ENCODE measurements at regions not wholly inside any gene's neighbourhood (a gene's known extent, or its start where the extent isn't known, plus 50 kb on each side); places are given as distances from the start of the nearest gene placed in this dataset.

DNA sequence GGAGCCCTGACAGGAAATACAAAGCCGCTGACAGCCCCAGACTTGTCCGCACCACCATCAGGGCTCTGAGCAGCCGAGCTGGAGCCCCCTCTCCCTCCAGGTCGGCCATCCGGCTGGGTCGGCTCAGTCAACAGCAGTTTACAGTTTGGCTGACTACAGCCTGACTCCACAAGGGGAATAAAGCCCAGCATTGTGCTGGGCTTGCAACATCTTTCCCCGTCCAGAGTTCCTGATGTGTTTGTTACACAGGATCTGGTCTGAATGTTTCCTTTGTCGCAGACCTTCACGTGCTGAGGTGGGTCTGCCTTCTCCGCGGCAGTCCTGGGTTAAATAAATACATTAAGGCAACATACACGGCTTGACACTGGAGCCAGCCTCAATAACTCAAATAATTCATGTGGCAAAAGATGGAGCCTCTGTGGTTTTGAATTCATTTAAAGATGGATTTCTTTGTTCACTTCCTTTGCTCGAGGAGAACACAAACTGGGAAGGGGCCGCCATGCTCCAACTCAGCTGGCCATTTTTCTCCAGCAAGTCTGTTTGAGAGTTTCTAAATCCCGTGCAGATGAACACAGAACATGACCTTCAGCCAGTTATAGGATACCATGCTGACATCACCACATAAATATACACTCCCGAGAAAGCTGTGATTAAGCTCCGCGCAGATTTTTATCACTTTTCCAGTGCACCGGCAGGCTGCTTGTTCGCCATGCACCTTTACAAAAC lies 192.1 kb downstream of the WDR11 start:
- Histone ChIP-seq H3K9ac (ENCODE audit: low read length) (no peak overlapping the region), H3K4me1 (ENCODE audit: control insufficient read depth in 1 of 2, insufficient read depth in 2 of 2, low read length in 2 of 2) (no peaks in the 10 kb centered on the region), H3K27ac (ENCODE audit: low read depth, low read length) (no peak overlapping the region), H3K4me2 (ENCODE audit: low read length) (no peak overlapping the region), H2AFZ (ENCODE audit: low read depth, low read length, poor library complexity, severe bottlenecking) (no peak overlapping the region), H3K4me3 (replicated peaks in 1 of 2; ENCODE audit: low read depth in 1 of 2, low read length in 2 of 2) (no peak overlapping the region), H3K27me3 (ENCODE audit: insufficient read depth, low read length) (no peaks in the 10 kb centered on the region; the same call in 1 of the 2 replicates), H3K36me3 (ENCODE audit: control insufficient read depth in 1 of 2, insufficient read depth in 2 of 2, low read length in 2 of 2) (no peaks in the 10 kb centered on the region), H3K79me2 (ENCODE audit: insufficient read depth, low read length) (no peaks in the 10 kb centered on the region), H3K9me2 (ENCODE audit: insufficient read depth) (no peaks in the 10 kb centered on the region), H4K20me1 (ENCODE audit: insufficient read depth) (no peaks in the 10 kb centered on the region), H3K9me3 (ENCODE audit: control insufficient read depth in 1 of 2, insufficient read depth in 1 of 2, low read depth in 1 of 2, low read length in 2 of 2) (no peaks in the 10 kb centered on the region)
- ChIA-PET RAD21 (ENCODE audit: low non-redundant PET in 1 of 2, low total read pairs in 2 of 2, uncharacterized antibody in 2 of 2, unreplicated experiment in 2 of 2) (no interaction called here), CTCF (no interaction called here), POLR2A (no interaction called here)
- BruUV-seq (replicated peaks) = no TSS peak
- intact Hi-C loops (cut with micrococcal nuclease) = no loop called here
- no peak for TF ChIP-seq EZH2phosphoT487 (IDR thresholded peaks at IDR 0.05; ENCODE audit: borderline replicate concordance)
- TF ChIP-seq ZFX (IDR thresholded peaks at IDR 0.05) = no peak
- TF ChIP-seq ELF1 (IDR thresholded peaks at IDR 0.05; ENCODE audit: borderline replicate concordance, low read depth) = no peak
- TF ChIP-seq TCF7L2 (IDR thresholded peaks at IDR 0.05; ENCODE audit: borderline replicate concordance, extremely low read depth, insufficient read depth, insufficient read length) = no peak
- no peak for TF ChIP-seq CBX3 (IDR thresholded peaks at IDR 0.05; ENCODE audit: low read depth)
- TF ChIP-seq, protein P1, sequence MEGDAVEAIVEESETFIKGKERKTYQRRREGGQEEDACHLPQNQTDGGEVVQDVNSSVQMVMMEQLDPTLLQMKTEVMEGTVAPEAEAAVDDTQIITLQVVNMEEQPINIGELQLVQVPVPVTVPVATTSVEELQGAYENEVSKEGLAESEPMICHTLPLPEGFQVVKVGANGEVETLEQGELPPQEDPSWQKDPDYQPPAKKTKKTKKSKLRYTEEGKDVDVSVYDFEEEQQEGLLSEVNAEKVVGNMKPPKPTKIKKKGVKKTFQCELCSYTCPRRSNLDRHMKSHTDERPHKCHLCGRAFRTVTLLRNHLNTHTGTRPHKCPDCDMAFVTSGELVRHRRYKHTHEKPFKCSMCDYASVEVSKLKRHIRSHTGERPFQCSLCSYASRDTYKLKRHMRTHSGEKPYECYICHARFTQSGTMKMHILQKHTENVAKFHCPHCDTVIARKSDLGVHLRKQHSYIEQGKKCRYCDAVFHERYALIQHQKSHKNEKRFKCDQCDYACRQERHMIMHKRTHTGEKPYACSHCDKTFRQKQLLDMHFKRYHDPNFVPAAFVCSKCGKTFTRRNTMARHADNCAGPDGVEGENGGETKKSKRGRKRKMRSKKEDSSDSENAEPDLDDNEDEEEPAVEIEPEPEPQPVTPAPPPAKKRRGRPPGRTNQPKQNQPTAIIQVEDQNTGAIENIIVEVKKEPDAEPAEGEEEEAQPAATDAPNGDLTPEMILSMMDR (IDR thresholded peaks at IDR 0.05 in 2 of 3, conservative IDR thresholded peaks at IDR 0.05 in 1 of 3; ENCODE audit: borderline replicate concordance in 1 of 3, insufficient read depth in 1 of 3, low read depth in 2 of 3, low read length in 2 of 3) = no peak
- TF ChIP-seq ZNF274 (IDR thresholded peaks at IDR 0.05; ENCODE audit: low read depth, low read length) = no peak
- TF ChIP-seq EGR1 (IDR thresholded peaks at IDR 0.05; ENCODE audit: low read depth) = no peak
- TF ChIP-seq SIN3A (IDR thresholded peaks at IDR 0.05; ENCODE audit: low read depth) = no peak
- TF ChIP-seq POLR2A (IDR thresholded peaks at IDR 0.05; ENCODE audit: borderline replicate concordance, extremely low read depth, insufficient read depth, insufficient read length) = no peak
- TF ChIP-seq YY1 (IDR thresholded peaks at IDR 0.05; ENCODE audit: extremely low read depth, insufficient replicate concordance, low read depth, low read length) = no peak
- TF ChIP-seq CEBPB (IDR thresholded peaks at IDR 0.05; ENCODE audit: low read depth) = no peak
- TF ChIP-seq JUND (IDR thresholded peaks at IDR 0.05) = no peak
- TF ChIP-seq, protein P2, sequence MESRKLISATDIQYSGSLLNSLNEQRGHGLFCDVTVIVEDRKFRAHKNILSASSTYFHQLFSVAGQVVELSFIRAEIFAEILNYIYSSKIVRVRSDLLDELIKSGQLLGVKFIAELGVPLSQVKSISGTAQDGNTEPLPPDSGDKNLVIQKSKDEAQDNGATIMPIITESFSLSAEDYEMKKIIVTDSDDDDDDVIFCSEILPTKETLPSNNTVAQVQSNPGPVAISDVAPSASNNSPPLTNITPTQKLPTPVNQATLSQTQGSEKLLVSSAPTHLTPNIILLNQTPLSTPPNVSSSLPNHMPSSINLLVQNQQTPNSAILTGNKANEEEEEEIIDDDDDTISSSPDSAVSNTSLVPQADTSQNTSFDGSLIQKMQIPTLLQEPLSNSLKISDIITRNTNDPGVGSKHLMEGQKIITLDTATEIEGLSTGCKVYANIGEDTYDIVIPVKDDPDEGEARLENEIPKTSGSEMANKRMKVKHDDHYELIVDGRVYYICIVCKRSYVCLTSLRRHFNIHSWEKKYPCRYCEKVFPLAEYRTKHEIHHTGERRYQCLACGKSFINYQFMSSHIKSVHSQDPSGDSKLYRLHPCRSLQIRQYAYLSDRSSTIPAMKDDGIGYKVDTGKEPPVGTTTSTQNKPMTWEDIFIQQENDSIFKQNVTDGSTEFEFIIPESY (IDR thresholded peaks at IDR 0.05; ENCODE audit: extremely low read depth, insufficient replicate concordance, low read length) = no peak
- TF ChIP-seq, protein P3, sequence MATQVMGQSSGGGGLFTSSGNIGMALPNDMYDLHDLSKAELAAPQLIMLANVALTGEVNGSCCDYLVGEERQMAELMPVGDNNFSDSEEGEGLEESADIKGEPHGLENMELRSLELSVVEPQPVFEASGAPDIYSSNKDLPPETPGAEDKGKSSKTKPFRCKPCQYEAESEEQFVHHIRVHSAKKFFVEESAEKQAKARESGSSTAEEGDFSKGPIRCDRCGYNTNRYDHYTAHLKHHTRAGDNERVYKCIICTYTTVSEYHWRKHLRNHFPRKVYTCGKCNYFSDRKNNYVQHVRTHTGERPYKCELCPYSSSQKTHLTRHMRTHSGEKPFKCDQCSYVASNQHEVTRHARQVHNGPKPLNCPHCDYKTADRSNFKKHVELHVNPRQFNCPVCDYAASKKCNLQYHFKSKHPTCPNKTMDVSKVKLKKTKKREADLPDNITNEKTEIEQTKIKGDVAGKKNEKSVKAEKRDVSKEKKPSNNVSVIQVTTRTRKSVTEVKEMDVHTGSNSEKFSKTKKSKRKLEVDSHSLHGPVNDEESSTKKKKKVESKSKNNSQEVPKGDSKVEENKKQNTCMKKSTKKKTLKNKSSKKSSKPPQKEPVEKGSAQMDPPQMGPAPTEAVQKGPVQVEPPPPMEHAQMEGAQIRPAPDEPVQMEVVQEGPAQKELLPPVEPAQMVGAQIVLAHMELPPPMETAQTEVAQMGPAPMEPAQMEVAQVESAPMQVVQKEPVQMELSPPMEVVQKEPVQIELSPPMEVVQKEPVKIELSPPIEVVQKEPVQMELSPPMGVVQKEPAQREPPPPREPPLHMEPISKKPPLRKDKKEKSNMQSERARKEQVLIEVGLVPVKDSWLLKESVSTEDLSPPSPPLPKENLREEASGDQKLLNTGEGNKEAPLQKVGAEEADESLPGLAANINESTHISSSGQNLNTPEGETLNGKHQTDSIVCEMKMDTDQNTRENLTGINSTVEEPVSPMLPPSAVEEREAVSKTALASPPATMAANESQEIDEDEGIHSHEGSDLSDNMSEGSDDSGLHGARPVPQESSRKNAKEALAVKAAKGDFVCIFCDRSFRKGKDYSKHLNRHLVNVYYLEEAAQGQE (IDR thresholded peaks at IDR 0.05; ENCODE audit: low read depth) = no peak
- no peak for ATAC-seq
- DNase-seq (ENCODE audit: low read depth, low spot score) = no peak
